ENCODE measurements at regions not wholly inside any gene's neighbourhood (a gene's known extent, or its start where the extent isn't known, plus 50 kb on each side); places are given as distances from the start of the nearest gene placed in this dataset.

DNA sequence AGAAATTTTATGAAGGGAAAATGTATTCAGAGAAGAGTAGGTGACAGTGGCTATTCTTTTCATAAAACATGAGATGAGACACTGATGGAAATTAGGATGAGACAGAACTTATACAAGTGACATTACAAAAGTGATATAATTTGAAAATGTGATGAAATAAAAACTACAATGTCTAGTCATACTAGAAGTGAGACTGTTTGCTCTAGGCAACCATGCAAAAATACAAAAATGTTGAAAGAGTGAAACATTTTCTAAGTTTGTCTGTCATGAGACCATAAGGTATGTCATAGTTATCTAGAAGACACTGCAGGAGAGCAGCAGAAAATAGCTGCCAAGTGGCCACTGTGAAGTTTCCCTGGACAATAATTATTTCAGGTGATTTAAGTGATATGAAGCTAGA lies 459.5 kb downstream of the DIPK2A start:
- no peak for TF ChIP-seq POLR2AphosphoS5 (IDR thresholded peaks at IDR 0.05; ENCODE audit: low read depth, low read length)
- no peak for TF ChIP-seq POLR2A (IDR thresholded peaks at IDR 0.05; ENCODE audit: low read depth, low read length)
- TF ChIP-seq PAX5 (IDR thresholded peaks at IDR 0.05; ENCODE audit: insufficient read depth, low read length, severe bottlenecking) = no peak
- TF ChIP-seq TAF1 (IDR thresholded peaks at IDR 0.05; ENCODE audit: low read depth, low read length) = no peak

Measured in GM12891 (cell line).